GM23338 (cell line): ENCODE measurements at regions not wholly inside any gene's neighbourhood (a gene's known extent, or its start where the extent isn't known, plus 50 kb on each side); places are given as distances from the start of the nearest gene placed in this dataset.

Experiments used
- ATAC-seq: fragments of 200-7000 bp; cut with Tn5 transposase; 3 replicates; pipeline ENCODE4 v1.9.1; 2020
- DNase-seq: peaks from one replicate; pipeline ENCODE4 v3.0.0-alpha.2; 2015; ENCODE audit warnings: low spot score
- H2AFZ ChIP-seq: fragments of 200-600 bp; sonication (generic); 2 replicates; pipeline ENCODE4 v1.8.0; 2016; ENCODE audit warnings: antibody characterized with exemption, mild to moderate bottlenecking, moderate library complexity
- H3F3A ChIP-seq: fragments of 200-600 bp; sonication (generic); replicated peaks from 2 replicates; pipeline ENCODE4 v1.8.0; 2017; ENCODE audit warnings: antibody characterized with exemption, mixed run types, low read depth
- H3K27ac ChIP-seq: fragments of 200-600 bp; sonication (generic); 2 replicates; pipeline ENCODE4 v1.6.1; 2016; ENCODE audit warnings: low read depth
- H3K27me3 ChIP-seq: fragments of 200-600 bp; sonication (generic); 2 replicates; pipeline ENCODE4 v1.8.0; 2016; ENCODE audit warnings: mild to moderate bottlenecking, mixed run types, moderate library complexity; ENCODE audit not compliant: insufficient read depth
- H3K36me3 ChIP-seq: fragments of 200-600 bp; sonication (generic); 2 replicates; pipeline ENCODE4 v1.8.0; 2016; ENCODE audit warnings: mild to moderate bottlenecking; ENCODE audit not compliant: insufficient read depth
- H3K4me1 ChIP-seq: fragments of 200-600 bp; sonication (generic); 2 replicates; pipeline ENCODE4 v1.8.0; 2016; ENCODE audit warnings: mild to moderate bottlenecking, moderate library complexity; ENCODE audit not compliant: insufficient read depth
- H3K4me2 ChIP-seq: fragments of 200-600 bp; sonication (generic); 2 replicates; pipeline ENCODE4 v1.7.1; 2017; ENCODE audit warnings: mixed run types
- H3K4me3 ChIP-seq: fragments of 200-600 bp; sonication (generic); 2 replicates; pipeline ENCODE4 v1.6.1; 2016; ENCODE audit warnings: mixed run types
- H3K79me2 ChIP-seq: fragments of 200-600 bp; sonication (generic); replicated peaks from 2 replicates; pipeline ENCODE4 v1.8.0; 2017; ENCODE audit warnings: mild to moderate bottlenecking; ENCODE audit not compliant: insufficient read depth
- H3K9me2 ChIP-seq: fragments of 200-600 bp; sonication (generic); 2 replicates; pipeline ENCODE4 v1.8.0; 2017; ENCODE audit not compliant: insufficient read depth
- H4K20me1 ChIP-seq: fragments of 200-600 bp; sonication (generic); replicated peaks from 2 replicates; pipeline ENCODE4 v1.8.0; 2017; ENCODE audit warnings: mild to moderate bottlenecking; ENCODE audit not compliant: insufficient read depth
- H3K27ac Mint-ChIP-seq: 2 replicates; pipeline ENCODE4 v1.8.0; 2020; ENCODE audit warnings: inconsistent platforms, mild to moderate bottlenecking, moderate library complexity, mixed read lengths
- H3K27me3 Mint-ChIP-seq: 3 replicates; pipeline ENCODE4 v1.8.0; 2022; ENCODE audit warnings: low read depth, mild to moderate bottlenecking, moderate library complexity, mixed read lengths, inconsistent platforms; ENCODE audit not compliant: insufficient read depth, poor library complexity
- H3K36me3 Mint-ChIP-seq: 3 replicates; pipeline ENCODE4 v1.8.0; 2021; ENCODE audit warnings: low read depth, mild to moderate bottlenecking, inconsistent platforms, moderate library complexity, mixed read lengths
- H3K4me1 Mint-ChIP-seq: 3 replicates; pipeline ENCODE4 v1.8.0; 2020; ENCODE audit warnings: mild to moderate bottlenecking, inconsistent platforms, mixed read lengths
- H3K4me3 Mint-ChIP-seq: 3 replicates; pipeline ENCODE4 v1.8.0; 2021; ENCODE audit warnings: moderate library complexity, mild to moderate bottlenecking, inconsistent platforms, mixed read lengths
- H3K9me3 Mint-ChIP-seq: 3 replicates; pipeline ENCODE4 v1.8.0; 2020; ENCODE audit warnings: moderate library complexity, mild to moderate bottlenecking, inconsistent platforms, mixed read lengths
- EZH2 ChIP-seq: fragments of 200-600 bp; sonication (generic); IDR thresholded peaks from one replicate; pipeline ENCODE4 v1.8.0; 2017; ENCODE audit warnings: antibody characterized with exemption, mild to moderate bottlenecking, low read depth; ENCODE audit not compliant: unreplicated experiment
- EZH2phosphoT487 ChIP-seq: fragments of 200-600 bp; sonication (generic); IDR thresholded peaks from one replicate; pipeline ENCODE4 v1.8.1; 2018; ENCODE audit warnings: antibody characterized with exemption; ENCODE audit not compliant: unreplicated experiment
- JUNB ChIP-seq: IDR thresholded peaks from one replicate; pipeline ENCODE4 v1.6.1; 2016; ENCODE audit warnings: antibody characterized with exemption; ENCODE audit not compliant: unreplicated experiment
- NANOG ChIP-seq: IDR thresholded peaks from 2 replicates; pipeline ENCODE4 v1.6.1; 2016; ENCODE audit warnings: antibody characterized with exemption, borderline replicate concordance
- STAT1 ChIP-seq: IDR thresholded peaks from one replicate; pipeline ENCODE4 v1.6.1; 2016; ENCODE audit warnings: antibody characterized with exemption; ENCODE audit not compliant: unreplicated experiment
- ZNF114 ChIP-seq: fragments of 250-450 bp; sonication (Bioruptor Pico); IDR thresholded peaks from 2 replicates; pipeline ENCODE4 v1.5.0; 2020; ENCODE audit warnings: mild to moderate bottlenecking, moderate library complexity
- ZNF331 ChIP-seq: fragments of 250-450 bp; sonication (Bioruptor Pico); IDR thresholded peaks from 2 replicates; pipeline ENCODE4 v1.5.0; 2020; ENCODE audit warnings: low read depth, mild to moderate bottlenecking, moderate library complexity
- TF ChIP-seq, protein P1 (sequence below): IDR thresholded peaks from one replicate; pipeline ENCODE4 v1.6.1; 2018; ENCODE audit warnings: antibody characterized with exemption; ENCODE audit not compliant: unreplicated experiment
- TF ChIP-seq, protein P2 (sequence below): IDR thresholded peaks from 2 replicates; pipeline ENCODE4 v1.6.1; 2016; ENCODE audit warnings: antibody characterized with exemption
- TF ChIP-seq, protein P3 (sequence below), 2 experiments: fragments of 200-600 bp in 1 of 2; sonication (generic) in 1 of 2; conservative IDR thresholded peaks; 2 replicates each; pipeline versions ENCODE4 v1.5.1 to v1.6.1; 2016 to 2017; ENCODE audit warnings: antibody characterized with exemption in 2 of 2, low read depth in 2 of 2, mild to moderate bottlenecking in 2 of 2, moderate library complexity in 1 of 2

DNA sequence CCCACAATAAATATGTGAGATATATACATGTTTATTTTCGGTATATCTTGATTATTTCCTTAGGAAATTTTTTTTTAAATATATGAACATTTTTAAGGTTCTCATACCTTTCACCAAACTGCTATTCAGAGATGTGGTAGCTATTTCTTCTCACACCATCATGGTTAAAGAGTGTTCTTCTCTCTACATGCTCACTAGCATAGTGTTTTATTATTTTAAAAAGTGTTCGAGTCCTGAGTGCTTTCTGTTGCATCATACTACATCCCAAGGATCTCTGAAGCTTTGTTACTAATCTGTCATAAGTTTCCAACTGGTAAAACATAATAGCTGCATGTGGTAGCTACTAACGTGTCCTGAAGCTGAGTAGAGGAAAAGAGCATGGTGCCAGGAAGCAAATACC, 177.4 kb upstream of the GLRA1 start:
- Histone ChIP-seq H2AFZ (no peak overlapping the region), H3K27ac (no peak overlapping the region), H3K4me3 (no peak overlapping the region), H3K4me2 (no peak overlapping the region), H3K4me1 (peaks cover 5% of the 10 kb centered on the region; the same call in 1 of the 2 replicates), H3K36me3 (no peaks in the 10 kb centered on the region), H3K9me2 (no peaks in the 10 kb centered on the region; the same call in 1 of the 2 replicates), H4K20me1 (no peaks in the 10 kb centered on the region), H3K27me3 (no peaks in the 10 kb centered on the region), H3K79me2 (no peaks in the 10 kb centered on the region), H3F3A (no peaks in the 10 kb centered on the region)
- ATAC-seq (no peak), DNase-seq (no peak)
- no peak overlapping the region for H3K4me3 Mint-ChIP-seq
- TF ChIP-seq, protein P1, sequence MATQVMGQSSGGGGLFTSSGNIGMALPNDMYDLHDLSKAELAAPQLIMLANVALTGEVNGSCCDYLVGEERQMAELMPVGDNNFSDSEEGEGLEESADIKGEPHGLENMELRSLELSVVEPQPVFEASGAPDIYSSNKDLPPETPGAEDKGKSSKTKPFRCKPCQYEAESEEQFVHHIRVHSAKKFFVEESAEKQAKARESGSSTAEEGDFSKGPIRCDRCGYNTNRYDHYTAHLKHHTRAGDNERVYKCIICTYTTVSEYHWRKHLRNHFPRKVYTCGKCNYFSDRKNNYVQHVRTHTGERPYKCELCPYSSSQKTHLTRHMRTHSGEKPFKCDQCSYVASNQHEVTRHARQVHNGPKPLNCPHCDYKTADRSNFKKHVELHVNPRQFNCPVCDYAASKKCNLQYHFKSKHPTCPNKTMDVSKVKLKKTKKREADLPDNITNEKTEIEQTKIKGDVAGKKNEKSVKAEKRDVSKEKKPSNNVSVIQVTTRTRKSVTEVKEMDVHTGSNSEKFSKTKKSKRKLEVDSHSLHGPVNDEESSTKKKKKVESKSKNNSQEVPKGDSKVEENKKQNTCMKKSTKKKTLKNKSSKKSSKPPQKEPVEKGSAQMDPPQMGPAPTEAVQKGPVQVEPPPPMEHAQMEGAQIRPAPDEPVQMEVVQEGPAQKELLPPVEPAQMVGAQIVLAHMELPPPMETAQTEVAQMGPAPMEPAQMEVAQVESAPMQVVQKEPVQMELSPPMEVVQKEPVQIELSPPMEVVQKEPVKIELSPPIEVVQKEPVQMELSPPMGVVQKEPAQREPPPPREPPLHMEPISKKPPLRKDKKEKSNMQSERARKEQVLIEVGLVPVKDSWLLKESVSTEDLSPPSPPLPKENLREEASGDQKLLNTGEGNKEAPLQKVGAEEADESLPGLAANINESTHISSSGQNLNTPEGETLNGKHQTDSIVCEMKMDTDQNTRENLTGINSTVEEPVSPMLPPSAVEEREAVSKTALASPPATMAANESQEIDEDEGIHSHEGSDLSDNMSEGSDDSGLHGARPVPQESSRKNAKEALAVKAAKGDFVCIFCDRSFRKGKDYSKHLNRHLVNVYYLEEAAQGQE, result no peak
- TF ChIP-seq, protein P2, sequence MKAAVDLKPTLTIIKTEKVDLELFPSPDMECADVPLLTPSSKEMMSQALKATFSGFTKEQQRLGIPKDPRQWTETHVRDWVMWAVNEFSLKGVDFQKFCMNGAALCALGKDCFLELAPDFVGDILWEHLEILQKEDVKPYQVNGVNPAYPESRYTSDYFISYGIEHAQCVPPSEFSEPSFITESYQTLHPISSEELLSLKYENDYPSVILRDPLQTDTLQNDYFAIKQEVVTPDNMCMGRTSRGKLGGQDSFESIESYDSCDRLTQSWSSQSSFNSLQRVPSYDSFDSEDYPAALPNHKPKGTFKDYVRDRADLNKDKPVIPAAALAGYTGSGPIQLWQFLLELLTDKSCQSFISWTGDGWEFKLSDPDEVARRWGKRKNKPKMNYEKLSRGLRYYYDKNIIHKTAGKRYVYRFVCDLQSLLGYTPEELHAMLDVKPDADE, result no peak
- no peak for TF ChIP-seq NANOG
- TF ChIP-seq ZNF331 (CRISPR knock-in tag), result no peak
- no peak for TF ChIP-seq EZH2phosphoT487
- TF ChIP-seq ZNF114, result no peak
- no peak for TF ChIP-seq STAT1
- no peak for TF ChIP-seq JUNB
- TF ChIP-seq, protein P3, sequence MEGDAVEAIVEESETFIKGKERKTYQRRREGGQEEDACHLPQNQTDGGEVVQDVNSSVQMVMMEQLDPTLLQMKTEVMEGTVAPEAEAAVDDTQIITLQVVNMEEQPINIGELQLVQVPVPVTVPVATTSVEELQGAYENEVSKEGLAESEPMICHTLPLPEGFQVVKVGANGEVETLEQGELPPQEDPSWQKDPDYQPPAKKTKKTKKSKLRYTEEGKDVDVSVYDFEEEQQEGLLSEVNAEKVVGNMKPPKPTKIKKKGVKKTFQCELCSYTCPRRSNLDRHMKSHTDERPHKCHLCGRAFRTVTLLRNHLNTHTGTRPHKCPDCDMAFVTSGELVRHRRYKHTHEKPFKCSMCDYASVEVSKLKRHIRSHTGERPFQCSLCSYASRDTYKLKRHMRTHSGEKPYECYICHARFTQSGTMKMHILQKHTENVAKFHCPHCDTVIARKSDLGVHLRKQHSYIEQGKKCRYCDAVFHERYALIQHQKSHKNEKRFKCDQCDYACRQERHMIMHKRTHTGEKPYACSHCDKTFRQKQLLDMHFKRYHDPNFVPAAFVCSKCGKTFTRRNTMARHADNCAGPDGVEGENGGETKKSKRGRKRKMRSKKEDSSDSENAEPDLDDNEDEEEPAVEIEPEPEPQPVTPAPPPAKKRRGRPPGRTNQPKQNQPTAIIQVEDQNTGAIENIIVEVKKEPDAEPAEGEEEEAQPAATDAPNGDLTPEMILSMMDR (conservative IDR thresholded peaks at IDR 0.05; ENCODE audit: low read depth in 2 of 2), result no peak
- no peaks in the 10 kb centered on the region for H3K27me3 Mint-ChIP-seq
- H3K9me3 Mint-ChIP-seq, result no peaks in the 10 kb centered on the region
- H3K27ac Mint-ChIP-seq, result no peak overlapping the region
- H3K4me1 Mint-ChIP-seq, result peaks cover 13% of the 10 kb centered on the region
- H3K36me3 Mint-ChIP-seq, result no peaks in the 10 kb centered on the region

DNA sequence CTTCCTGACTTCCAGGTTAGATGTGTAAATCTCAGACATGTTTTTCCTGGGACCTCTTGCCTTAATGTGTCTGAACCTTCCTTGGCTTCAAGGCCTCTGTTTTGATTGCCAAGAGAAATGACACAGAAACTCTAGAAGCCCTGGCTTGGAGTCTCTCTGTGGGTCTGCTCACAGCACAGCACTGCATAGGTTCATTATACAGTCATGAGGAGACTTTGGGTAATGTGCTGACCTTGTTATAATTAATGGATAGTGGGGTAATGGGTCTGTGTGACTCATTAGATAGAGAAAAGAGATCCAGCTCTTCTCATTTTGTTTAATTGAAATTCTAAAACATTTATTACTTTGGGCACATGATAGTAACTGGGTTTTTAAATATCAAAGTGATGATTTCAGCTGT, 175.8 kb upstream of the GLRA1 start:
- no peak for DNase-seq
- H3K9me3 Mint-ChIP-seq, result no peaks in the 10 kb centered on the region
- Histone ChIP-seq H4K20me1 (no peaks in the 10 kb centered on the region), H3K4me3 (no peak overlapping the region), H3F3A (no peaks in the 10 kb centered on the region), H3K36me3 (no peaks in the 10 kb centered on the region), H3K9me2 (no peaks in the 10 kb centered on the region; the same call in 1 of the 2 replicates), H3K27me3 (no peaks in the 10 kb centered on the region), H3K4me2 (no peak overlapping the region), H3K79me2 (no peaks in the 10 kb centered on the region), H3K4me1 (peaks cover 7% of the 10 kb centered on the region; the same call in 1 of the 2 replicates), H2AFZ (peak overlapping the region; percentile 34; the same call in 1 of the 2 replicates), H3K27ac (no peak overlapping the region)
- H3K27me3 Mint-ChIP-seq, result no peaks in the 10 kb centered on the region
- no peak for ATAC-seq
- H3K36me3 Mint-ChIP-seq, result no peaks in the 10 kb centered on the region
- H3K4me3 Mint-ChIP-seq, result no peak overlapping the region
- H3K27ac Mint-ChIP-seq, result no peak overlapping the region
- peaks cover 17% of the 10 kb centered on the region for H3K4me1 Mint-ChIP-seq
- TF ChIP-seq NANOG (no peak), ZNF114 (no peak), EZH2 (no peak), JUNB (no peak), ZNF331 (CRISPR knock-in tag) (no peak), STAT1 (no peak)
- TF ChIP-seq, protein P3 (conservative IDR thresholded peaks at IDR 0.05; ENCODE audit: low read depth in 2 of 2), result no peak
- TF ChIP-seq, protein P1, result no peak
